ENCODE measurements at regions not wholly inside any gene's neighbourhood (a gene's known extent, or its start where the extent isn't known, plus 50 kb on each side); places are given as distances from the start of the nearest gene placed in this dataset.
"Not testable (repeated sequence)": the region's sequence is repeated elsewhere in the genome, so short reads cannot be mapped to it uniquely, and the experiment has no call there.

GRCh38 chr6:158894193-158894592 lies 75.0 kb upstream of the EZR start:
- DNase-seq = no peak
- no peak overlapping the region for H3K27ac ChIP-seq
- H3K4me3 ChIP-seq (ENCODE audit: low read depth, low read length) = no peak overlapping the region
- no peak for TF ChIP-seq CTCF (IDR thresholded peaks at IDR 0.05; ENCODE audit: low read depth, low read length)
- no peaks in the 10 kb centered on the region for H3K27me3 ChIP-seq (ENCODE audit: insufficient read depth, low read depth, severe bottlenecking)
- H3K36me3 ChIP-seq = no peaks in the 10 kb centered on the region
- no peaks in the 10 kb centered on the region for H3K9me3 ChIP-seq (ENCODE audit: severe bottlenecking)

GRCh38 chr6:158892266-158892665 lies 73.1 kb upstream of the EZR start:
- Histone ChIP-seq H3K36me3 (no peaks in the 10 kb centered on the region), H3K4me3 (ENCODE audit: low read depth, low read length) (no peak overlapping the region), H3K27me3 (ENCODE audit: insufficient read depth, low read depth, severe bottlenecking) (peaks cover 3% of the 10 kb centered on the region), H3K27ac (no peak overlapping the region), H3K9me3 (ENCODE audit: severe bottlenecking) (no peaks in the 10 kb centered on the region)
- no peak for DNase-seq
- TF ChIP-seq CTCF (IDR thresholded peaks at IDR 0.05; ENCODE audit: low read depth, low read length) = no peak

- not testable (repeated sequence) for H3K27me3 ChIP-seq (ENCODE audit: insufficient read depth, low read depth, severe bottlenecking); H3K27ac ChIP-seq; H3K4me3 ChIP-seq (ENCODE audit: low read depth, low read length); H3K9me3 ChIP-seq (ENCODE audit: severe bottlenecking); H3K36me3 ChIP-seq; DNase-seq
Observed at GRCh38 chr6:158891560-158891959, 72.4 kb upstream of the EZR start.

GRCh38 chr6:158888171-158888570 lies 69.0 kb upstream of the EZR start:
- H3K27me3 ChIP-seq (ENCODE audit: insufficient read depth, low read depth, severe bottlenecking); H3K4me3 ChIP-seq (ENCODE audit: low read depth, low read length); H3K36me3 ChIP-seq; DNase-seq; H3K27ac ChIP-seq; H3K9me3 ChIP-seq (ENCODE audit: severe bottlenecking): not testable (repeated sequence)

- H3K27me3 ChIP-seq (ENCODE audit: insufficient read depth, low read depth, severe bottlenecking); H3K27ac ChIP-seq; H3K4me3 ChIP-seq (ENCODE audit: low read depth, low read length); H3K9me3 ChIP-seq (ENCODE audit: severe bottlenecking); H3K36me3 ChIP-seq: not testable (repeated sequence)
- DNase-seq = peak; percentile 74
Observed at GRCh38 chr6:158886346-158886977, 67.3 kb upstream of the EZR start.

- H3K27ac ChIP-seq; H3K36me3 ChIP-seq; H3K4me3 ChIP-seq (ENCODE audit: low read depth, low read length); H3K27me3 ChIP-seq (ENCODE audit: insufficient read depth, low read depth, severe bottlenecking); H3K9me3 ChIP-seq (ENCODE audit: severe bottlenecking); DNase-seq: not testable (repeated sequence)
Observed at GRCh38 chr6:158881884-158882283, 62.7 kb upstream of the EZR start.

GRCh38 chr6:158881276-158881675 lies 62.1 kb upstream of the EZR start:
- not testable (repeated sequence) for H3K4me3 ChIP-seq (ENCODE audit: low read depth, low read length); H3K9me3 ChIP-seq (ENCODE audit: severe bottlenecking); H3K36me3 ChIP-seq; DNase-seq; H3K27me3 ChIP-seq (ENCODE audit: insufficient read depth, low read depth, severe bottlenecking); H3K27ac ChIP-seq

- DNase-seq = no peak
- Histone ChIP-seq H3K27ac (no peak overlapping the region), H3K4me3 (ENCODE audit: low read depth, low read length) (no peak overlapping the region), H3K9me3 (ENCODE audit: severe bottlenecking) (peaks cover 8% of the 10 kb centered on the region), H3K36me3 (no peaks in the 10 kb centered on the region), H3K27me3 (ENCODE audit: insufficient read depth, low read depth, severe bottlenecking) (no peaks in the 10 kb centered on the region)
- no peak for TF ChIP-seq CTCF (IDR thresholded peaks at IDR 0.05; ENCODE audit: low read depth, low read length)
Observed at GRCh38 chr6:158879180-158879579, 60.0 kb upstream of the EZR start.

Data from WERI-Rb-1 (cell line).